ENCODE measurements at regions not wholly inside any gene's neighbourhood (a gene's known extent, or its start where the extent isn't known, plus 50 kb on each side); places are given as distances from the start of the nearest gene placed in this dataset.
"Not testable (repeated sequence)": the region's sequence is repeated elsewhere in the genome, so short reads cannot be mapped to it uniquely, and the experiment has no call there.

GRCh38 chr13:106095919-106096318, 439.5 kb downstream of the EFNB2 start:
- Mint-ChIP-seq H3K27ac (no peak overlapping the region), H3K36me3 (no peaks in the 10 kb centered on the region), H3K9me3 (no peaks in the 10 kb centered on the region), H3K27me3 (no peaks in the 10 kb centered on the region), H3K4me3 (no peak overlapping the region), H3K4me1 (no peaks in the 10 kb centered on the region)
- no peak for ATAC-seq

- Mint-ChIP-seq H3K36me3 (no peaks in the 10 kb centered on the region), H3K27ac (no peak overlapping the region), H3K27me3 (no peaks in the 10 kb centered on the region), H3K4me3 (no peak overlapping the region), H3K9me3 (no peaks in the 10 kb centered on the region), H3K4me1 (no peaks in the 10 kb centered on the region)
- ATAC-seq: no peak
Observed at GRCh38 chr13:106095406-106095805, 440.1 kb downstream of the EFNB2 start.

GRCh38 chr13:106090001-106090400, 445.5 kb downstream of the EFNB2 start:
- H3K9me3 Mint-ChIP-seq: no peaks in the 10 kb centered on the region
- ATAC-seq: no peak
- H3K27me3 Mint-ChIP-seq: no peaks in the 10 kb centered on the region
- H3K4me1 Mint-ChIP-seq: no peaks in the 10 kb centered on the region
- no peak overlapping the region for H3K4me3 Mint-ChIP-seq
- H3K36me3 Mint-ChIP-seq: no peaks in the 10 kb centered on the region
- H3K27ac Mint-ChIP-seq: no peak overlapping the region

DNA sequence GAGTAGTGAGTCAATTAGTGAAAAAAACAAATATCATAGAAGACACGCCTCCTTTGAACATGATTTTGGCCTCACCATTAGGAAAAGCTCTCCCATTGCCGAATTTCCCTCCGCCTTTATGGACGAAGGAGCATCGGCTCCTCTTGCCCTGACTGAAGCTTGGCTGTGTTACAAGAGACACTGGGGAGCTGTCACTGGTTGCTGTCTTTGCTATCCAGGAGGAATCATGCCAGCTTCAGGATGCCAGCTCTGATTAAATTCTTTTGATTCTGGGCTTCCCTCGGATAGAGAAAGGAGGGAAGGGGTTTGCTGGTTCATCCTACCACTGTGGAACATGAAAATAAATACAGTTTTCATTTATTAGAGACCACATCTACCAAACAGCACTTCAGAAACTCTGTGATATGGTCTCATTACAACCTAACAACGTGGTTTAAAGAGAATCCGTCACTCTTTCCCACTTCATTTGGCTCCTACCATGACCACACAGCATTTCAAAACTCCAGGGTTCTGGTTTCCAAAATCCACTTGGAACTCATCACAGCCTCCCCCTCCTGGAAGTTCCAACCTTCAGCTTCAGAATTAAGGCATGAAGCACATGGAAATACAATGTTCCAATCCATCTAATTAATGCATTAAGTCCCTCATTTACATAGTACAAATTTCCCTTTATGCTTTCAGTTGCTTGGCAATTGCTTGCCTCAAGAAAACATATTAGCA, 446.0 kb downstream of the EFNB2 start:
- no peaks in the 10 kb centered on the region for H3K27me3 Mint-ChIP-seq
- no peaks in the 10 kb centered on the region for H3K4me1 Mint-ChIP-seq
- no peak overlapping the region for H3K4me3 Mint-ChIP-seq
- H3K36me3 Mint-ChIP-seq: no peaks in the 10 kb centered on the region
- H3K27ac Mint-ChIP-seq: no peak overlapping the region
- no peaks in the 10 kb centered on the region for H3K9me3 Mint-ChIP-seq
- ATAC-seq: no peak

DNA sequence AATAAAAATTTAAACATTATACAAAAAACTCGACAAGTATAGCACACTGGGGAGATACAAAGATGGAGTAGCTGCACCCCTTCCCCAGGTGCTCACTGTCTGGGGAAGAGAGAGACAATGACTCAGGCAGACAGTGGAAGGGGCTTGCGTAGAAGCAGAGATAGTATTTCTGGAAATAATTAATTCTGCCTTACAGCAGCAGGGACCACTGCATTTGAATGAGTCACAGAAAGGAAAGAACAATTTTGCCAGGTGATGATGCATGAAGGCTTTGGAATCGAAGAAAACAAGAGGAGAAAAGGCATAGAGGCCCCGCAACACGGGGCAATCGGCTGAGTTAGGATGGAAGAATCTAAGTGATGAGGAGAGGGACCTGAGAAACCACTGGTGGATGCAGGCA, 447.4 kb downstream of the EFNB2 start:
- Mint-ChIP-seq H3K27ac (no peak overlapping the region), H3K9me3 (no peaks in the 10 kb centered on the region), H3K4me3 (no peak overlapping the region), H3K36me3 (no peaks in the 10 kb centered on the region), H3K4me1 (no peaks in the 10 kb centered on the region), H3K27me3 (no peaks in the 10 kb centered on the region)
- no peak for ATAC-seq

DNA sequence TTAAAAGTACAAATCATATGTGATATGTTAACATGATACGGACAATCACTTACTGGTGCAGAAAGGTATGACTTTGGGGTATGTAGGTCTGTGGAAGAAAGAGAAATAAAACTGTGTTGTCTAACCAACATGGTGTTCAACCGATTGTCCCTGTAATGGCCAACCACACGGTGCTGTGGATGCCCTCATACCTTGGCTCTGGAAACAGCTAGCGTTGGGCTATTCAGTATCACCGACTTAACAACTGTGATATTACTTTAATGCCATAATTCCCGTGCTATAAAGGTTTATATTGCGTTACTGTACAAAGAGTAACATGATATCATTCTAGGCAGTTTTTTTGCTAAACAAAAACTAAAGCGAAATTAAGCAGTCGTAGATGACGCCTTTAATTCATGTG, 448.3 kb downstream of the EFNB2 start:
- Mint-ChIP-seq H3K27ac (no peak overlapping the region), H3K9me3 (no peaks in the 10 kb centered on the region), H3K4me1 (no peaks in the 10 kb centered on the region), H3K4me3 (no peak overlapping the region), H3K36me3 (no peaks in the 10 kb centered on the region), H3K27me3 (no peaks in the 10 kb centered on the region)
- ATAC-seq: no peak

DNA sequence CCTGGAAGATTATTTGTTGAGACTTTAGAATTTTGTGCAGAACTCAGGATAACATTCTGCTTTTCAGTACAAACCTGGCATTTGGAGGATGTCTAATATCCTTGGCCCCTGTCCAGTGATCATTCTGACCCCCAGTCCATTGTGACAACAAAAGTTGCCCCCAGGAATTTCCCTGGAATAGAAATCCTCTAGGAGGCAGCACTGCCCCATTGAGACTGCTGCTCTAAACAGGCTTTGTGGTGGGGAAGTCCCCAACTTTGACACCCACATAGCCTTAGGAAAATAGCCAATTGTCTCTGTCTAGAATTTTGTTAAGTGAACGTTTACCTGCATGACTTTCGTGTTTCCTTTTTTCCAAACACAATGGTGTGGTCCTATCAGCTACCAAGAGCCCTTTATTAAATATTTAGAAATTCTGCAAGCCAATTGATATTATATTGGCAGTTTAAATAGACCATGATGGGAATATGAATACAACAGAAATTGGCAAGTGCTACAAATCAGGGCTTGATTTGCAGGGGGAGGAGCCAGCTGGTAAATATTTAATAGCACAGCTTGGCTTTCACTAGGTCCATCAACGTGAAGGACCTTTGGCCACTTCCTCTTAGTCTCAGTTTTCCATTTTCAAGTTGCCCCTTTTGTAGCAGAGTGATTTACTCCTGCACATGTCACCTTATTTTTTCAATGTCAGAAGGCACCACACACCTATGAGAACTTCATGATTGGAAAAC, 451.7 kb downstream of the EFNB2 start:
- H3K27me3 Mint-ChIP-seq: no peaks in the 10 kb centered on the region
- no peak for ATAC-seq
- no peak overlapping the region for H3K4me3 Mint-ChIP-seq
- no peak overlapping the region for H3K27ac Mint-ChIP-seq
- no peaks in the 10 kb centered on the region for H3K4me1 Mint-ChIP-seq
- H3K9me3 Mint-ChIP-seq: peaks cover 2% of the 10 kb centered on the region
- H3K36me3 Mint-ChIP-seq: no peaks in the 10 kb centered on the region

GRCh38 chr13:106081221-106081620, 454.2 kb downstream of the EFNB2 start:
- not testable (repeated sequence) for H3K9me3 Mint-ChIP-seq, H3K27me3 Mint-ChIP-seq, H3K27ac Mint-ChIP-seq, H3K4me1 Mint-ChIP-seq, H3K36me3 Mint-ChIP-seq, ATAC-seq, H3K4me3 Mint-ChIP-seq

- ATAC-seq: no peak
- no peak overlapping the region for H3K27ac Mint-ChIP-seq
Observed at GRCh38 chr13:106078191-106078590, 457.3 kb downstream of the EFNB2 start.

GRCh38 chr13:106077017-106077416, 458.4 kb downstream of the EFNB2 start:
- H3K4me3 Mint-ChIP-seq: no peak overlapping the region
- H3K4me1 Mint-ChIP-seq: no peaks in the 10 kb centered on the region
- ATAC-seq: no peak
- H3K27ac Mint-ChIP-seq: no peak overlapping the region
- H3K9me3 Mint-ChIP-seq: peaks cover 5% of the 10 kb centered on the region
- H3K36me3 Mint-ChIP-seq: no peaks in the 10 kb centered on the region
- H3K27me3 Mint-ChIP-seq: peaks cover 8% of the 10 kb centered on the region

More at GRCh38 chr13:106078191-106078590, 457.3 kb downstream of the EFNB2 start:
- no peaks in the 10 kb centered on the region for H3K4me1 Mint-ChIP-seq
- H3K27me3 Mint-ChIP-seq: peaks cover 8% of the 10 kb centered on the region
- peaks cover 5% of the 10 kb centered on the region for H3K9me3 Mint-ChIP-seq
- no peak overlapping the region for H3K4me3 Mint-ChIP-seq
- no peaks in the 10 kb centered on the region for H3K36me3 Mint-ChIP-seq

GRCh38 chr13:106072014-106072413, 463.4 kb downstream of the EFNB2 start:
- peaks cover 3% of the 10 kb centered on the region for H3K9me3 Mint-ChIP-seq
- H3K27ac Mint-ChIP-seq: no peak overlapping the region
- H3K4me3 Mint-ChIP-seq: no peak overlapping the region
- no peak for ATAC-seq
- no peaks in the 10 kb centered on the region for H3K36me3 Mint-ChIP-seq
- peaks cover 8% of the 10 kb centered on the region for H3K27me3 Mint-ChIP-seq
- H3K4me1 Mint-ChIP-seq: no peaks in the 10 kb centered on the region

DNA sequence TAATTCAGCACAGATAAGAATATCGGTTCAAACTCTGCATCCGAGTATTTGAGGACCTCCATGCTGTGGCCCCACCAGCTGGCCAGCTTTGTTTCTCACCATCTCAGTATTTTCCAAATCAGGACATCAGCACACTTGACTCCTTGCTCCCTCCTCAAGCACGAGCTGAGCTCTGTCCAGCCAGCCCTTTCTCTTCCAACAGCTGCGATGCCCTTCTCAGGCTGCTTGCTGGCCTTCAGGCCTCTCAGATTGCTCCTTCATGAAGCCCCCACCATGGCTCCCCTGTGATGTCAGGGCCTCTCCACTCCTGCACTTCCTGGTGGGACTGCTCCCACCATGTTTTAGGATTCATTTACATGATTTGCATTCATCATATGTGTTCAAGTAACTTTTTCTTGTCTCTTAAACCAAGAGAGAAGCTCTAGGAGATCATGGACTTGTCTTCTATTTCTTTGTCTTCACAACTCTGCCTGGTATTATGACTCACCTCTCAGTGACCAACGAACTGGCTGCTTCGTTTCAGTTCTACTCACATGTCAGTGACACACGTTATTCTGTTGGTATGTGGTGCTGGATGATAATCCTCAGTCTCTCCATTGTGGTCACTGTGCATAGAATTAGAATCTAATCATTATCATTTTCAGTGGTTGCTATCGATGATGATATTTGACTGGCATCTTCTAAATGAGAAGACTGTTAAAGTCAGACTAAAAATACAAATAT, 471.7 kb downstream of the EFNB2 start:
- no peak for ATAC-seq

GRCh38 chr13:106061781-106062180, 473.7 kb downstream of the EFNB2 start:
- no peaks in the 10 kb centered on the region for H3K36me3 Mint-ChIP-seq
- no peak overlapping the region for H3K4me3 Mint-ChIP-seq
- no peak for ATAC-seq
- H3K27ac Mint-ChIP-seq: no peak overlapping the region
- H3K4me1 Mint-ChIP-seq: no peaks in the 10 kb centered on the region
- no peaks in the 10 kb centered on the region for H3K9me3 Mint-ChIP-seq
- H3K27me3 Mint-ChIP-seq: no peaks in the 10 kb centered on the region

More for the DNA sequence above, 471.7 kb downstream of the EFNB2 start:
- Mint-ChIP-seq H3K9me3 (no peaks in the 10 kb centered on the region), H3K36me3 (no peaks in the 10 kb centered on the region), H3K4me3 (no peak overlapping the region), H3K4me1 (no peaks in the 10 kb centered on the region), H3K27me3 (no peaks in the 10 kb centered on the region), H3K27ac (no peak overlapping the region)

DNA sequence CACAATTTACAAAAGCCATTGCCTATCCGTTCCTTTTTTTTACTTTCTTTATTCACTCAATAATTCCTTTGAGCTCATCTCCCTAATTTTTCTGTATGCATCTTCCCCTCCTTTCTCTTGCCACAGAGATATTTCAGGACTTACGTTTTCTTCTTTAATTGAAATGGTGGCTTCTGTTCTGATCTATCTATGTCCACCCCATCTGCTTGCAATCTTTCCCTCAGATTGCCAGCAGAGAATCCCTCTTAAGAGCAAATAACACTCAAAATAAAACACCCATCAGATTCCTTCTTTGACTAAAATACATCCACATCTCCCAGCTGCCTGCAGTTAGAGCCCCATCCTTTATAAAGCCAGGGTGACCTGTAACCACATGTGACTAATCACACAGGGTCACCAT, 478.6 kb downstream of the EFNB2 start:
- Mint-ChIP-seq H3K4me1 (no peaks in the 10 kb centered on the region), H3K4me3 (no peak overlapping the region), H3K27me3 (no peaks in the 10 kb centered on the region), H3K27ac (no peak overlapping the region), H3K36me3 (no peaks in the 10 kb centered on the region), H3K9me3 (no peaks in the 10 kb centered on the region)
- no peak for ATAC-seq

DNA sequence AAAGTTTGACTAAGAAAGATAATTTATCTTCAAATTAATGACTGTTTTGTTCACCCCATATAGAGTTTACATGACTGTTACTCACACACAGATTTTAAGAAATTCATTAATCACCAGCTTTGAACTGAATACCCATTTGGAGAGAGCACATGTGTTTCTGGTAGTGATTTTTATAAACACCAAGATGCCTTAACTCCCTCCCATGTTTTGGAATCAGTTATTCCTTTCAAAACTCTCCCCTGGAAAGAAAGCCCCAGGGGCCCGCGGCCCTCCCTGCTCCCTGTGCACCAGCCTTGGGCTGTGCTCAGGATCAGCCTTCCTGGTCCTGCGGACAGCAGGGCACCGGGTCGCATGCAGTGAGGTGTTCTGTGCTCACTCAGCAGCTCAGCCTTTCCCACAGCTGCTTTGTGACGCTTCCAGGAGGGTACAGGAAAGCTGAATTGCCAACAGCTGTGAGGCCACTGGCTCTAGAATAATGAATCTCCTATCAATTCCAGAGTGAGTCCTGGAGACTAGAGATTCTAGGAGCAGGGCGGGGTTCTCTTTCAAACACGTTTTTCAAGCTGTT, 483.2 kb downstream of the EFNB2 start:
- H3K27ac Mint-ChIP-seq: no peak overlapping the region
- no peaks in the 10 kb centered on the region for H3K36me3 Mint-ChIP-seq
- H3K4me1 Mint-ChIP-seq: no peaks in the 10 kb centered on the region
- no peaks in the 10 kb centered on the region for H3K9me3 Mint-ChIP-seq
- H3K27me3 Mint-ChIP-seq: no peaks in the 10 kb centered on the region
- no peak for ATAC-seq
- no peak overlapping the region for H3K4me3 Mint-ChIP-seq
